ENCODE measurements at regions not wholly inside any gene's neighbourhood (a gene's known extent, or its start where the extent isn't known, plus 50 kb on each side); places are given as distances from the start of the nearest gene placed in this dataset.

- Mint-ChIP-seq H3K9me3 (ENCODE audit: unreplicated experiment) (no peaks in the 10 kb centered on the region), H3K4me3 (ENCODE audit: unreplicated experiment) (no peak overlapping the region), H3K27ac (ENCODE audit: unreplicated experiment) (no peak overlapping the region), H3K36me3 (ENCODE audit: low read depth, unreplicated experiment) (peaks cover 5% of the 10 kb centered on the region), H3K27me3 (ENCODE audit: low read depth, unreplicated experiment) (no peaks in the 10 kb centered on the region), H3K4me1 (ENCODE audit: low read depth, unreplicated experiment) (peaks cover 17% of the 10 kb centered on the region)
- no peaks in the 10 kb centered on the region for H3K9me3 ChIP-seq (ENCODE audit: insufficient read depth, low read depth, low read length)
- no peak overlapping the region for H3K4me3 ChIP-seq (ENCODE audit: insufficient read depth, low read depth, low read length)
- DNase-seq (ENCODE audit: low read depth) (no peak), FAIRE-seq (no peak)
- H4K20me1 ChIP-seq (ENCODE audit: insufficient read depth, low read length), result peaks cover 16% of the 10 kb centered on the region
- no peak overlapping the region for H3K27ac ChIP-seq (ENCODE audit: low read depth, low read length)
- H3K4me1 ChIP-seq (ENCODE audit: insufficient read depth, low read length), result peaks cover 4% of the 10 kb centered on the region
- H3K79me2 ChIP-seq (ENCODE audit: insufficient read depth, low read length), result peaks cover 24% of the 10 kb centered on the region
- H3K4me2 ChIP-seq (ENCODE audit: low read length), result no peak overlapping the region
- no peaks in the 10 kb centered on the region for H3K27me3 ChIP-seq (ENCODE audit: insufficient read depth, low read length)
- TF ChIP-seq EZH2 (IDR thresholded peaks at IDR 0.05; ENCODE audit: insufficient read depth, low read length), result no peak
- TF ChIP-seq, protein P1, sequence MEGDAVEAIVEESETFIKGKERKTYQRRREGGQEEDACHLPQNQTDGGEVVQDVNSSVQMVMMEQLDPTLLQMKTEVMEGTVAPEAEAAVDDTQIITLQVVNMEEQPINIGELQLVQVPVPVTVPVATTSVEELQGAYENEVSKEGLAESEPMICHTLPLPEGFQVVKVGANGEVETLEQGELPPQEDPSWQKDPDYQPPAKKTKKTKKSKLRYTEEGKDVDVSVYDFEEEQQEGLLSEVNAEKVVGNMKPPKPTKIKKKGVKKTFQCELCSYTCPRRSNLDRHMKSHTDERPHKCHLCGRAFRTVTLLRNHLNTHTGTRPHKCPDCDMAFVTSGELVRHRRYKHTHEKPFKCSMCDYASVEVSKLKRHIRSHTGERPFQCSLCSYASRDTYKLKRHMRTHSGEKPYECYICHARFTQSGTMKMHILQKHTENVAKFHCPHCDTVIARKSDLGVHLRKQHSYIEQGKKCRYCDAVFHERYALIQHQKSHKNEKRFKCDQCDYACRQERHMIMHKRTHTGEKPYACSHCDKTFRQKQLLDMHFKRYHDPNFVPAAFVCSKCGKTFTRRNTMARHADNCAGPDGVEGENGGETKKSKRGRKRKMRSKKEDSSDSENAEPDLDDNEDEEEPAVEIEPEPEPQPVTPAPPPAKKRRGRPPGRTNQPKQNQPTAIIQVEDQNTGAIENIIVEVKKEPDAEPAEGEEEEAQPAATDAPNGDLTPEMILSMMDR (IDR thresholded peaks at IDR 0.05; ENCODE audit: insufficient read depth, low read depth, low read length), result no peak
- H3K36me3 ChIP-seq (ENCODE audit: insufficient read depth, low read length), result peaks cover 3% of the 10 kb centered on the region
- no peak overlapping the region for H3K9ac ChIP-seq (ENCODE audit: low read length)
- no peak overlapping the region for H2AFZ ChIP-seq (ENCODE audit: low read depth, low read length)
Observed at GRCh38 chr13:73945382-73945781, 188.8 kb downstream of the KLF12 start.

DNA sequence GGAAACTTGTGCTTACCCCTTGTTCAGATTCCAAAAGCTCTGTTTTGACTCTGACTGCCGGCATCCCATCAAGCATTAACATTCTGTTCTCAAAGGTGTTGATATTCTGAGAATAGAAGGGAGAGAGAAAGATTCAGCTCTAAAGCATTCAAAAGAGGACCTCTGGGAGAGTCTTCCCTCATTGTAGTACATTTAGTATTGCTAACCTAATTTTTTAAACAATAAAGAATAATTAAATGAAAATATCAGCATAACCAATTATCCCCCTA, 190.3 kb downstream of the KLF12 start:
- H3K4me2 ChIP-seq (ENCODE audit: low read length), result no peak overlapping the region
- H4K20me1 ChIP-seq (ENCODE audit: insufficient read depth, low read length), result peaks cover 17% of the 10 kb centered on the region
- Mint-ChIP-seq H3K4me3 (ENCODE audit: unreplicated experiment) (no peak overlapping the region), H3K27me3 (ENCODE audit: low read depth, unreplicated experiment) (no peaks in the 10 kb centered on the region), H3K9me3 (ENCODE audit: unreplicated experiment) (no peaks in the 10 kb centered on the region), H3K36me3 (ENCODE audit: low read depth, unreplicated experiment) (peaks cover 5% of the 10 kb centered on the region), H3K27ac (ENCODE audit: unreplicated experiment) (no peak overlapping the region), H3K4me1 (ENCODE audit: low read depth, unreplicated experiment) (peaks cover 22% of the 10 kb centered on the region)
- H2AFZ ChIP-seq (ENCODE audit: low read depth, low read length), result no peak overlapping the region
- H3K9ac ChIP-seq (ENCODE audit: low read length), result no peak overlapping the region
- no peak overlapping the region for H3K27ac ChIP-seq (ENCODE audit: low read depth, low read length)
- H3K9me3 ChIP-seq (ENCODE audit: insufficient read depth, low read depth, low read length), result no peaks in the 10 kb centered on the region
- FAIRE-seq (no peak), DNase-seq (ENCODE audit: low read depth) (no peak)
- no peaks in the 10 kb centered on the region for H3K27me3 ChIP-seq (ENCODE audit: insufficient read depth, low read length)
- H3K4me3 ChIP-seq (ENCODE audit: insufficient read depth, low read depth, low read length), result no peak overlapping the region
- H3K79me2 ChIP-seq (ENCODE audit: insufficient read depth, low read length), result peaks cover 26% of the 10 kb centered on the region
- TF ChIP-seq, protein P1 (IDR thresholded peaks at IDR 0.05; ENCODE audit: insufficient read depth, low read depth, low read length), result no peak
- TF ChIP-seq EZH2 (IDR thresholded peaks at IDR 0.05; ENCODE audit: insufficient read depth, low read length), result no peak
- peaks cover 6% of the 10 kb centered on the region for H3K4me1 ChIP-seq (ENCODE audit: insufficient read depth, low read length)
- H3K36me3 ChIP-seq (ENCODE audit: insufficient read depth, low read length), result peaks cover 3% of the 10 kb centered on the region

DNA sequence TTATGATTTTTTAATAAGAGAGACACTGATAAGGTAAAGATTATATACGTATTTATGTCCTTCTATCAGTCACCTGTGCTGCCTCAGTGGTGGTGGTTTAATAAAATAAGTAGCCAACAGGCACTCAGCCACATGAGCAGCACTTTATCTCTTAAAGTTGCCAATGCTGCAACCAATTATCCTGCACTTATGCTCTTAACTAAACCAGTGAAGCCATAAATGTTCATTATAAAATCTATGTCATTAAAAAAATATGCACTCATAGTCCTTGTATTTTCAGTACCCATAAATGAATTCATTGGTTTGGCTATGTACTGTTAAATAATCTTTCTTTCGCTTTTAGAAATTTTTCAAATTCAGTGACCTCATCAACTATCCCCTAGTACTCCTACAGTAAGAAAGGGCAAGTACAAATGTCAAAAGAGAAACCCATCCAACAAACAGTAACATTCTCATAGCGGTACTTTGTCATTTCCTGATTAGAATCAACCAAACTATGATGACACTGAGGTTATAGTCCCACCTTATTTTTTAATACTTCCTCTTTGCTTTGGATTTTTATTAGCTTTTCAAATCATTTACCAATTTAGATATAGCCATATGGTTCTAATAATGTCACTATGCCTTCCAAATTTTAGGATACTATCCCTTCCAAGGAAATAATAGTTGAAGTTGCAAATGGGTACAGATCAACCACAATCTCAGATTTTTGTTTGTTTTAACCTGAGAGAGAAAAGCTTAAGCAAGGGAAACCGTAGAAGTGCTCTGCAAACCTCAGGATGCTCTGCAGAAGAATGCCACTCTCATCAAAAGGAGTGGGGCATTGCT, 190.9 kb downstream of the KLF12 start:
- no peak overlapping the region for H3K4me3 ChIP-seq (ENCODE audit: insufficient read depth, low read depth, low read length)
- H3K27me3 ChIP-seq (ENCODE audit: insufficient read depth, low read length), result no peaks in the 10 kb centered on the region
- DNase-seq (ENCODE audit: low read depth) (no peak), FAIRE-seq (no peak)
- Mint-ChIP-seq H3K36me3 (ENCODE audit: low read depth, unreplicated experiment) (peaks cover 5% of the 10 kb centered on the region), H3K27ac (ENCODE audit: unreplicated experiment) (no peak overlapping the region), H3K4me3 (ENCODE audit: unreplicated experiment) (no peak overlapping the region), H3K9me3 (ENCODE audit: unreplicated experiment) (no peaks in the 10 kb centered on the region), H3K27me3 (ENCODE audit: low read depth, unreplicated experiment) (no peaks in the 10 kb centered on the region), H3K4me1 (ENCODE audit: low read depth, unreplicated experiment) (peaks cover 27% of the 10 kb centered on the region)
- H3K4me1 ChIP-seq (ENCODE audit: insufficient read depth, low read length), result peaks cover 12% of the 10 kb centered on the region
- no peak overlapping the region for H2AFZ ChIP-seq (ENCODE audit: low read depth, low read length)
- TF ChIP-seq, protein P1 (IDR thresholded peaks at IDR 0.05; ENCODE audit: insufficient read depth, low read depth, low read length), result no peak
- TF ChIP-seq EZH2 (IDR thresholded peaks at IDR 0.05; ENCODE audit: insufficient read depth, low read length), result no peak
- H4K20me1 ChIP-seq (ENCODE audit: insufficient read depth, low read length), result peaks cover 22% of the 10 kb centered on the region
- H3K36me3 ChIP-seq (ENCODE audit: insufficient read depth, low read length), result peaks cover 3% of the 10 kb centered on the region
- H3K79me2 ChIP-seq (ENCODE audit: insufficient read depth, low read length), result peaks cover 21% of the 10 kb centered on the region
- H3K9ac ChIP-seq (ENCODE audit: low read length), result no peak overlapping the region
- H3K4me2 ChIP-seq (ENCODE audit: low read length), result no peak overlapping the region
- H3K27ac ChIP-seq (ENCODE audit: low read depth, low read length), result no peak overlapping the region
- H3K9me3 ChIP-seq (ENCODE audit: insufficient read depth, low read depth, low read length), result no peaks in the 10 kb centered on the region
